CD4-positive, alpha-beta memory T cell (primary cell): ENCODE measurements at regions not wholly inside any gene's neighbourhood (a gene's known extent, or its start where the extent isn't known, plus 50 kb on each side); places are given as distances from the start of the nearest gene placed in this dataset.
"Not testable (repeated sequence)": the region's sequence is repeated elsewhere in the genome, so short reads cannot be mapped to it uniquely, and the experiment has no call there.

Experiments
- CTCF ChIA-PET: fragments of 350-600 bp; sonication (Branson Sonifier 250); formaldehyde crosslinking; loops from one replicate; lab custom pipeline; 2021; ENCODE audit warnings: inconsistent platforms; ENCODE audit not compliant: partially characterized antibody; lab: Charles Lee
- POLR2A ChIA-PET: fragments of 350-600 bp; sonication (Branson Sonifier 250); formaldehyde crosslinking; loops from one replicate; lab custom pipeline; 2021; ENCODE audit not compliant: partially characterized antibody; lab: Charles Lee
- DNase-seq, 5 donors: peaks; one replicate each; pipeline versions ENCODE4 v3.0.0 to v3.0.0-alpha.2; 2020 to 2022; ENCODE audit warnings: mixed read lengths in 1 of 5
- H3K27ac ChIP-seq: one replicate; pipeline ENCODE4 v1.7.0; 2013; ENCODE audit warnings: low read depth, low read length
- H3K27me3 ChIP-seq: 2 replicates; pipeline ENCODE4 v1.7.0; 2013; ENCODE audit warnings: mild to moderate bottlenecking, low read length, moderate library complexity; ENCODE audit not compliant: insufficient read depth
- H3K36me3 ChIP-seq: 2 replicates; pipeline ENCODE4 v1.7.0; 2013; ENCODE audit warnings: mild to moderate bottlenecking, low read length, moderate library complexity; ENCODE audit not compliant: insufficient read depth
- H3K4me1 ChIP-seq: 2 replicates; pipeline ENCODE4 v1.7.0; 2013; ENCODE audit warnings: mild to moderate bottlenecking, low read length, moderate library complexity; ENCODE audit not compliant: insufficient read depth
- H3K4me3 ChIP-seq, 2 donors: one replicate each; pipeline ENCODE4 v1.7.0; 2013; ENCODE audit warnings: low read length in 2 of 2, mild to moderate bottlenecking in 1 of 2
- H3K9me3 ChIP-seq, 2 donors: one replicate each; pipeline ENCODE4 v1.7.0; 2013; ENCODE audit warnings: low read length in 2 of 2, control low read depth in 1 of 2; ENCODE audit not compliant: control insufficient read depth in 1 of 2
- H3K27ac Mint-ChIP-seq, 7 donors: one replicate each; pipeline ENCODE4 v1.8.0; 2020 to 2021; ENCODE audit warnings: mixed read lengths in 7 of 7, mild to moderate bottlenecking in 6 of 7, inconsistent platforms in 3 of 7, moderate library complexity in 3 of 7
- H3K27me3 Mint-ChIP-seq, 2 donors: one replicate each; pipeline ENCODE4 v1.8.0; 2020 to 2021; ENCODE audit warnings: mixed read lengths in 2 of 2
- H3K36me3 Mint-ChIP-seq, 2 donors: one replicate each; pipeline ENCODE4 v1.8.0; 2020 to 2021; ENCODE audit warnings: mixed read lengths in 2 of 2, inconsistent platforms in 1 of 2, mild to moderate bottlenecking in 1 of 2
- H3K4me1 Mint-ChIP-seq, 4 donors: one replicate each; pipeline ENCODE4 v1.8.0; 2020 to 2021; ENCODE audit warnings: mixed read lengths in 4 of 4, mild to moderate bottlenecking in 1 of 4
- H3K4me3 Mint-ChIP-seq, 8 donors: one replicate each; pipeline ENCODE4 v1.8.0; 2020 to 2021; ENCODE audit warnings: mixed read lengths in 8 of 8, mild to moderate bottlenecking in 7 of 8, moderate library complexity in 6 of 8, inconsistent platforms in 3 of 8
- H3K9me3 Mint-ChIP-seq, 8 donors: one replicate each; pipeline ENCODE4 v1.8.0; 2020 to 2021; ENCODE audit warnings: mixed read lengths in 8 of 8, mild to moderate bottlenecking in 5 of 8, inconsistent platforms in 3 of 8, moderate library complexity in 1 of 8
- intact Hi-C: fragments of 100-400 bp; cut with micrococcal nuclease; formaldehyde crosslinking; loops from one replicate; pipeline ENCODE4 v1.15.1; 2023

DNA sequence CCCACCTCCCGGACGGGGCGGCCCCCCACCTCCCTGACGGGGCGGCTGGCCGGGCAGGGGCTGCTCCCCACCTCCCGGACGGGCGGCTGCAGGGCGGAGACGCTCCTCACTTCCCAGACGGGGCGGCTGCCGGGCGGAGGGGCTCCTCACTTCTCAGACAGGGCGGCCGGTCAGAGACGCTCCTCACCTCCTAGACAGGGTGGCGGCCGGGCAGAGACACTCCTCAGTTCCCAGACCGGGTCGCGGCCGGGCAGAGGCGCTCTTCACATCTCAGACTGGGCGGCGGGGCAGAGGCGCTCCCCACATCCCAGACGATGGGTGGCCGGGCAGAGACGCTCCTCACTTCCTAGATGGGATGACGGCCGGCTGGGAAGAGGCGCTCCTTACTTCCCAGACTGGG is 123.7 kb downstream of the SLC4A3 start:
- intact Hi-C loops = not testable (repeated sequence)

DNA sequence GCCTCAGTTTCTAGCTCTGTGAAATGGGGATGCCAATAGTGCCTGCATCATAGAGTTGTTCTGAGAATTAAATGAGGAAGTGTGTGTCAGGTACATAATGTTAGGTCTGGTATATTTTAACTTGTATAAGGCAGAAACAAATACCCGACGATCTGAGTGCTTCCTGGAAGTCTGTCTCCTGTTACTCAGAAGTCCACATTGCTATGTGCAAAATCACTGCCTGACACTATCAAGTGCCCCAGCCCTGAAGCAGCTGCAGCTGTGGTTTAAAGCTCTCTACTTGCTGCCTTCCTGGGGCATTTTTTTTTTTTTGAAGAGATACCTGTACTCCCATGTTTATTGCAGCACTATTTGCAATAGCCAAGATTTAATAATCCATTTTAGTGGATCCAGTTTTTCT is 125.3 kb downstream of the SLC4A3 start:
- POLR2A ChIA-PET = no interaction called here
- Histone ChIP-seq H3K36me3 (no peaks in the 10 kb centered on the region), H3K27ac (no peak overlapping the region), H3K27me3 (no peaks in the 10 kb centered on the region), H3K9me3 (no peaks in the 10 kb centered on the region), H3K4me1 (no peaks in the 10 kb centered on the region), H3K4me3 (no peak overlapping the region)
- Mint-ChIP-seq H3K4me3 (no peak overlapping the region), H3K27ac (no peak overlapping the region), H3K36me3 (no peaks in the 10 kb centered on the region), H3K9me3 (peaks cover 0 to 14% (median 6%) of the 10 kb centered on the region in 8 donors), H3K27me3 (peaks cover 3 to 6% of the 10 kb centered on the region in 2 donors), H3K4me1 (no peaks in the 10 kb centered on the region)
- no peak for DNase-seq
- intact Hi-C loops = no loop called here
- CTCF ChIA-PET = no interaction called here

More for the DNA sequence above, 123.7 kb downstream of the SLC4A3 start:
- H3K27ac ChIP-seq, CTCF ChIA-PET, H3K27me3 ChIP-seq, H3K36me3 ChIP-seq, POLR2A ChIA-PET, H3K4me3 Mint-ChIP-seq, H3K27me3 Mint-ChIP-seq, H3K4me1 Mint-ChIP-seq, H3K36me3 Mint-ChIP-seq, DNase-seq, H3K4me1 ChIP-seq, H3K4me3 ChIP-seq, H3K9me3 ChIP-seq, H3K27ac Mint-ChIP-seq: not testable (repeated sequence)
- peaks cover 0 to 14% (median 6%) of the 10 kb centered on the region in 8 donors for H3K9me3 Mint-ChIP-seq

DNA sequence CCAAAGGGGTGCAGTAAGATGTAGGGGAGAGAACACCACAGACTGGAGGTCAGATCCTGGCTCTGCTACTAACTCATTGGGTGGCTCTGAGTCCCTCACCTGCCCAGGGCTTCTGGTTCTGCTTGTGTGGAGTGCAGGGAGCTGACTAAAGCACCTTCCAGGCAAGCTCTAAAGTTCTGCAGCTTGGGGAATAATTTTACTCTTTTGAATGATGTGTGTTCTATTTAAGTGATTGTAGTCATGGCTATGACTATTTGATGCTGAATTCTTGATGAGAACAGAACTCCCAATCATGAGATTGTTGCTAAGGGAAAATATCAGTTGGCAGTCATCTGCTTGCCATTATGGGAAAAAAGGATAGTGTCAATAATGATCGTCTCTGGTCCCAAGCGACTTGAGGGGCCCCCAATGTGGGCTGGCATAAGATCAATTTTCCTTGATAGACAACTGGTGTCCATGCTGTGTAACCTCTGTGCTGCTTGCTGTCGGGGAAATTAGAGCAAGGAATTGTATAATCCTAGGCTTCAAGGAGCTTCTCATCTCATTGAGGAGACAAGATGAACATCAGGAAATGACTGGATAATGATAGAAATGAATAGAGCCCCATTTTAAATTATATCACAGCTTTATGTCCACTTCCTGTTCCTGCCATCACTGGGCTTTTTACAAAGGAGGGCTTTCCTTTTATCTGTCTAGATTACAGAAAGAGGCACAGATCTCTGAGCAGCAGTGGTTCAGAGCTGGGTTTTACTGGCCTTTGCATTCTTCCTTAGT is 131.7 kb downstream of the SLC4A3 start:
- no peaks in the 10 kb centered on the region for H3K36me3 Mint-ChIP-seq
- H3K36me3 ChIP-seq = no peaks in the 10 kb centered on the region
- H3K9me3 ChIP-seq = no peaks in the 10 kb centered on the region
- H3K27ac Mint-ChIP-seq = no peak overlapping the region
- no peaks in the 10 kb centered on the region for H3K27me3 ChIP-seq
- peaks cover 5 to 15% of the 10 kb centered on the region in 2 donors for H3K27me3 Mint-ChIP-seq
- no peak overlapping the region for H3K27ac ChIP-seq
- H3K4me3 Mint-ChIP-seq = no peak overlapping the region
- no peak for DNase-seq
- H3K4me1 Mint-ChIP-seq = no peaks in the 10 kb centered on the region
- ChIA-PET POLR2A (no interaction called here), CTCF (interaction anchor here (1.6 kb wide), 1 partner anchor 14 kb away, joined by 3 read pairs; no protein-coding TSS in a partner anchor)
- peaks cover 0 to 6% (median 2%) of the 10 kb centered on the region in 8 donors for H3K9me3 Mint-ChIP-seq
- intact Hi-C loops = no loop called here
- H3K4me3 ChIP-seq = no peak overlapping the region
- H3K4me1 ChIP-seq = no peaks in the 10 kb centered on the region

DNA sequence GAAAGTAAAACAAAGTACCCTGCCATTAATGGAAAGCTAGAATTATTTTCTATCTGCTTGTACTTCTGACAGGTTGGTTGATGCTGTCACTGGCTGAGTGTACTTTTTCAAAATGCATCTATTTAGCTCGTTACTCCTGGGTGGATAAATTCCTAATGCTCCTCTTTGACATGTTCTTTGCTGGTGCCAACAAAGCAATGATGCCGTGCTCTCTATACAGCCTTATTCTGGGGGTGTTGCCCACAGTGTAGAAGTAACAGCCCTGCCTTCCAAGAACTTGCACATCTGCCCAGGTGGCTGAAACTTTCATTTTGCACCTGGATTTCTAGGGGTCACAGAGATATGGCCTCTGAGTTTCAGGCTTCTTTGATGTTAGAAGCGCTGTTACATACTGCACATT is 132.4 kb downstream of the SLC4A3 start:
- H3K36me3 ChIP-seq = no peaks in the 10 kb centered on the region
- no peaks in the 10 kb centered on the region for H3K27me3 ChIP-seq
- H3K4me3 ChIP-seq = no peak overlapping the region
- ChIA-PET CTCF (interaction anchor here (1.6 kb wide), 1 partner anchor 14 kb away, joined by 3 read pairs; no protein-coding TSS in a partner anchor), POLR2A (no interaction called here)
- Mint-ChIP-seq H3K27me3 (peaks cover 2 to 15% of the 10 kb centered on the region in 2 donors), H3K4me3 (no peak overlapping the region), H3K4me1 (no peaks in the 10 kb centered on the region), H3K36me3 (no peaks in the 10 kb centered on the region), H3K9me3 (peaks cover 0 to 3% (median 0%) of the 10 kb centered on the region in 8 donors), H3K27ac (no peak overlapping the region)
- DNase-seq = no peak
- intact Hi-C loops = no loop called here
- H3K4me1 ChIP-seq = no peaks in the 10 kb centered on the region
- no peaks in the 10 kb centered on the region for H3K9me3 ChIP-seq
- H3K27ac ChIP-seq = no peak overlapping the region

DNA sequence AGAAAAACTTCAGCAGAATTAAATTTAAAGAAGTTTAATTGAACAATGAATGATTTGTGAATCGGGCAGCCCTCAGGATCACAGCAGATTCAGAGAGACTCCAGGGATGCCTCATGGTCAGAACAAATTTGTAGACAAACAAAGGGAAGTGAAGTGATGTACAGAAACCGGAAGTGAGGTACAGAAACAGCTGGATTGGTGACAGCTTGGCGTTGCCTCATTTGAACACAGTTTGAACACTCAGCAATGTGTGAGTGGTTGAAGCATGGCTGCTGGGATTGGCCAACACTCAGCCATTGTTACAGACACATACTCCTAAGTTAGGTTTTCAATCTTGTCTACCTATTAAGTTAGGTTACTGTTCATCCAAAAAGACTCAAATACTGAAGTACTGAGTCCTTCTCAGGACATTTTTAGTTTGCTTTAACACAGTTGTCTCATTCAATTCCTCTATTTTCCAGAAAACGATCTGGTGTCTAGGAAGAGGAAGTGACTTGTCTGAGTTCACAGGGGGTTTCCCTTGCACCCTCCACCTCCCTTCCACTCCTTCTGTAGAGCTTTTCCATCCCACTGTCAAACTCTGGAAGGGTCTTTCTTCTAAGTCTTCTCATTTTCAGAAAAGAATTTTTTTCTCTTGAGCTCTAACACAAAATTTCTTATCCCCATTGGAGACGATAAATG is 137.9 kb downstream of the SLC4A3 start:
- H3K27ac Mint-ChIP-seq = no peak overlapping the region

DNA sequence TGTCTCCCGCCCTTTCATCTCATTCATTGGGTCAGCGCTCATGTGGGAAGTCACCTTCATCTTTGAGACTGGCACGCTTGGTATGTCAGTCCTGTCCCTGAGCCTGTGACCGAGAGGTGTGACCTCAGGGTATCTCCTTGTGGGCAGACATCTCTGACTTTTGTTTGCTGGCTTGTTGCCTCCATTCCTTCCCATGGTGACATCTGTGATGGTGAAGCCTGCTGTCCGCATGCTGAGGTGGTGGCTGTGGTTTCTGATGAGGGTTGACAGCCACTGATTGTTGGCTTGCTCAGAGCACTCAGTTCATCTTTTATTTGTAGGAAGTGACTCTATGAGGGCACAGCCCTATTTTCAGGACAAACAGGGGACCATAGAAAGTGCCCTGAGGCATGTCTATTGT is 139.2 kb downstream of the SLC4A3 start:
- intact Hi-C loops = no loop called here
- POLR2A ChIA-PET = no interaction called here
- H3K27me3 Mint-ChIP-seq = peaks cover 2 to 3% of the 10 kb centered on the region in 2 donors
- H3K4me3 Mint-ChIP-seq = no peak overlapping the region
- H3K9me3 Mint-ChIP-seq = peaks cover 0 to 8% (median 3%) of the 10 kb centered on the region in 8 donors
- no peak overlapping the region for H3K27ac Mint-ChIP-seq
- CTCF ChIA-PET = no interaction called here
- no peaks in the 10 kb centered on the region for H3K4me1 Mint-ChIP-seq
- no peak for DNase-seq
- Histone ChIP-seq H3K27ac (no peak overlapping the region), H3K27me3 (no peaks in the 10 kb centered on the region), H3K4me1 (no peaks in the 10 kb centered on the region), H3K9me3 (no peaks in the 10 kb centered on the region), H3K36me3 (no peaks in the 10 kb centered on the region), H3K4me3 (no peak overlapping the region)
- no peaks in the 10 kb centered on the region for H3K36me3 Mint-ChIP-seq

More for the DNA sequence above, 137.9 kb downstream of the SLC4A3 start:
- Mint-ChIP-seq H3K4me1 (no peaks in the 10 kb centered on the region), H3K9me3 (peaks cover 0 to 8% (median 3%) of the 10 kb centered on the region in 8 donors), H3K36me3 (no peaks in the 10 kb centered on the region), H3K27me3 (peaks cover 4% of the 10 kb centered on the region in 2 donors), H3K4me3 (no peak overlapping the region)
- no peak overlapping the region for H3K4me3 ChIP-seq
- ChIA-PET POLR2A (no interaction called here), CTCF (no interaction called here)
- H3K27me3 ChIP-seq = no peaks in the 10 kb centered on the region
- H3K27ac ChIP-seq = no peak overlapping the region
- no peak for DNase-seq
- no peaks in the 10 kb centered on the region for H3K9me3 ChIP-seq
- intact Hi-C loops = no loop called here
- no peaks in the 10 kb centered on the region for H3K36me3 ChIP-seq
- H3K4me1 ChIP-seq = no peaks in the 10 kb centered on the region

DNA sequence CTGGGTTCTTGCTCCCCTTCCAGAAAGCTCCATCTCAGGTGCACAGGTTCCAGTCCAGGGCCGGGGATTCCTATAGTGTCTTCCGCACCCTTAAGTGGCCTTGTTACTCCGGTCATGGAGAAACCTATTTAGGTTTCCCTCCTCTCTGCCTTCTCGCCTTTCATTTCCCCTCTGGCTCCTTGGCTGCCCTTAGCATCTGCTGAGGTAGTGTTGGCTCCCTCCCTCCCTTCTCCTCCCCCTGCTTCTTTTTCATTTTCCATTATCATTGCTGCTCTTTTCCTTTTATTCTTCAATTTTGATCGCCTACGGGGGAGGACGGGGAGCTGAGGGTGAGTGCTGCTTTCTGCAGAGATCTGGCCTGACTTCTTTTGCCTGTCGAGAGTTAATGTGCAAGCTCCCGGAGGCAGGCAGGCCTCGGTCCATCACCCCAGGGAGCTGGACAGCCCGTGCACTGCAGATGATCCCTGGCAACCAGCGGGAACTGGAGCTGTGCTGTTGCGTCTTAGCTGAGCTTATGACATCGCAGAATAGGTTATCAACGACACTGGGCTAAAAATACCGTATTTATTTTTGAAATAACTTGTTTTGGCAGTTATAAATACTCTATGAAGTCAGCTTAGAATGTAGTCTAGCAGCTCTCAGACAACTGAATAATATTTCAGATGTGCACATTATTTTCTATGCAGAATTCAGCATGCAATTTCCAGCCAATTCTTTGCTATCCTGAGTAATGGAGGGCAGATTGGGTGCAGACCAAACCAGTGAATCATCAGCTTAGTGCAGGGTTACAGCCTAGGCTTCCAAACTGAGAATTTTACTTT is 141.9 kb downstream of the SLC4A3 start:
- Mint-ChIP-seq H3K4me1 (no peaks in the 10 kb centered on the region), H3K27ac (no peak overlapping the region), H3K36me3 (no peaks in the 10 kb centered on the region), H3K27me3 (peaks cover 1 to 2% of the 10 kb centered on the region in 2 donors), H3K4me3 (no peak overlapping the region), H3K9me3 (peaks cover 0 to 8% (median 3%) of the 10 kb centered on the region in 8 donors)
- ChIA-PET CTCF (no interaction called here), POLR2A (no interaction called here)
- Histone ChIP-seq H3K4me3 (no peak overlapping the region), H3K27ac (no peak overlapping the region), H3K27me3 (no peaks in the 10 kb centered on the region), H3K4me1 (no peaks in the 10 kb centered on the region), H3K9me3 (no peaks in the 10 kb centered on the region), H3K36me3 (no peaks in the 10 kb centered on the region)
- no peak for DNase-seq
- intact Hi-C loops = no loop called here
